HG03060 (cell line): ENCODE measurements at regions not wholly inside any gene's neighbourhood (a gene's known extent, or its start where the extent isn't known, plus 50 kb on each side); places are given as distances from the start of the nearest gene placed in this dataset.
"Not testable (repeated sequence)": the region's sequence is repeated elsewhere in the genome, so short reads cannot be mapped to it uniquely, and the experiment has no call there.

Experiments
- ATAC-seq: cut with Tn5 transposase; IDR thresholded peaks from one replicate; pipeline ENCODE4 v1.9.1; 2021; ENCODE audit warnings: low read depth, moderate number of reproducible peaks; ENCODE audit not compliant: unreplicated experiment

DNA sequence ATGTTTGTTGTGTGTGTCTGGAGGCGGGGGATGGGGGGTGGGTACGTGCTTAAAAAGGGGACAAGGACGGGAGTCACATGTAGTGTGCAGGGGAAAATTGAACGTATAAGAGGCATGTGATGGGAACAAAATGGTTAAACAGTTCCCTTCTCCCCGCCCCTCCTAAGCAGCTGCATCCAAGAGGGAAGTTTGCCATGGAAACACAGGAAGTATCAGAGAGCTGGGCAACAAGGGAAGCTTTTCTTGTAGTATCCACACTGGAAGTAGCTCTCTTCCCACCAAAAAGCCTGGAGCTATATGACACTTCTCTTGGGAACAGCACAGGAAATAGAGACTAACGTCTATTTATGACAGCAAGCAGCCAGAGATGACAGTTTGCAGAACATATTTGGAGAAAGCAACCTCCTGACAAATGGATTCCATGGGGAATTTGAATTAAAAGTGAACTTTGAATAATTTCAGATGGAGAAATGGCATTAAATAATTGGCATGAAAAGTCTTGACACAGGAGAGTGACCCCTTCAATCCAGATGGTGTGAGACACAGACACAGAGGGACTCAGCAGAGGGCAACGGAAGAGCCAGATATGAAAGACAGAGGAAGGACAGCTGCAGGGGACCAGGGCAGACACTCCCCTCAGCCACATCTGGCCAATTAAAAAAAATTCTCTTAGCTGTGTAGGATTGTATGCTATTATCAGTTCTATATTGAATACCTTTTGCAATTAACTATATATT lies 294.2 kb upstream of the TBL1XR1 start:
- no peak for ATAC-seq

DNA sequence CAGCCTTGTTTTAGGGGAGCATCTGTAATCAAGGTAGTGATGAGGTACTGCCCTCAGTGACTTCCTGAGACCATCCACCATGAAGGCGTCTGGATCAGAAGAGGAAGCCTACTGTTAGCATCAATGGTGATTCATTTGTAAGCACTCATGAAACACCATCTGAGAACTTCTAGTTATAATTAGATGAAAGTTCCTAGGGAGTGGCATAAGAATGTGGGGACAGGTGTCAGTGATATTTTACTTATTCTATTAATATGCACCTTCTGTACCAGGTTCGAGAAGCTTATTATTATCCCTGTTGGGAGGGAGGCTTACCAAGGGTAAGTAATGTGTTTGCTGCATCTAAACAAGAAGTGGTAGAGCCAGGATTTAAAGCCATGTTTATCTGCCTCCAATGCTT lies 295.8 kb upstream of the TBL1XR1 start:
- no peak for ATAC-seq

DNA sequence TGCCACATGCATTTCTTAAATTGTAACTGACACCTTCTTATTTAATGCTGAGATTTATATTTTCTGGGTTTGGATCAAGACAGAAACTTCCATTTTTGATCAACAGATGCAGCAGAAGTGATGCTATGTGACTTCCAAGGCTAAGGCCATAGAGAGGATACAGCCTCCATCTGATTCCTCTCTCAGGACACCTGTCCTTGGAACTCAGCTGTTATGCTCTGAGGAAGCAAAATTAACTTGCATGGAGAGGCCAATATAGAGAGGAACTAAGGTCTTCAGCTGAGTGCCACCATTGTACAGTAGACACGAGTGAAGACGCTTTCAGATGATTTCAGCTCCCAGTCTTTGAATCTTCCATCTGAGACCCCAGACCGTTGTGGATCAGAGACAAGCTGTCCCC lies 296.9 kb upstream of the TBL1XR1 start:
- no peak for ATAC-seq

DNA sequence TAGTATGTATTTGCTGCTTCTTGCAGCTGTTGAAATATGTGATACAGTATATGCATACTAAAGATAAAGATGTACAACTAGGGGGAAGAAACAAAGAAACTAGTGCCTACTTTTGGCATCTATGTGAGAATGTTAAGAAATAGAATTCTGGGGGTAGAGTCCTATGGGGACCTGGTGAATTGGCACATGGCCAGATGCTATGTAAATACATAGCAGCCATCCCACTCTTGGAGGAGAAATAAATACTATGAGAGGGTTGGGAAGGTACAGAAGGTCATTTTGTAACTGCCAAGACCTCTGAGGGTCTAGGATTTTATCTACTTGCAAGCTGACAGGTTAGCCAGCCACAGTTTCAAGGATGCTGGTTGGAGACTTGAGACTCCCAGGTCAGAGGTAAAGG lies 298.3 kb upstream of the TBL1XR1 start:
- ATAC-seq = no peak

DNA sequence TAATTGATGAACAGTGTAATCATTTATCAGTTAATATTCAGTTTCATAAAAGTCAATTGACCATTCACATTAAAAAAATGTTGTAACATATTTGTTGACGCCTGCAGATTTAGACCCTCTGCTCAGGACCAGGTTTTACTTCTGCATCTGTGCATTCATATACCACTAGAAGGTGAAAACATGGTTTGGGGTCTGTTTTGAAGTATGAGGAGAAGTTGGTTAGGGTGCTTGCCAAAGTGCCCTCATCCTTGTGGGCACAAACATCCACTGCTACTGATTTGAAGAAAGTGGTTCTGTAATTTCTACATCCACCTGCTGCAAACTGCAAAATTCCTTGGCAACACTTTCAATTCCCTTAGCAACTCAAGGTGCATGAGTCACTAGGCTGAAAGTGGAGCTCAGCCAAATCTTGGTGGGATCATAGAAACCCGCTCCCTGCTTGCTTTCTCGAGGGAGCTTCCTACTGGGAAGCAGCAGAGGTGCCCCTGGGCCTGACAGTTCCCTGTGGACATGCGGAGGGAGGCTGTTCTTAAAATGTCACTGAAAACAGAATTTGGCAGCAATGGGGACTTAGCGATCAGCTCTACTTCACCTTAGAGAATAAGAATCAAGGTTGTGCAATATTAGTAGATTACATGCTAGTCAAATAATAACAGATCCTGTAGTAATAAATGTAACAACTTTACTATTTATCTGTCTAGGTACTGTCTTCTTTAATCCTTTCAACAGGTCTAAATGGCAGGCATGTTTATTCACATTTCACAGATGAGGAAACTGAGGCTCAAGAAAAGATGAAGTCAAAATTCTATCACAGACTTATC lies 301.0 kb upstream of the TBL1XR1 start:
- no peak for ATAC-seq

DNA sequence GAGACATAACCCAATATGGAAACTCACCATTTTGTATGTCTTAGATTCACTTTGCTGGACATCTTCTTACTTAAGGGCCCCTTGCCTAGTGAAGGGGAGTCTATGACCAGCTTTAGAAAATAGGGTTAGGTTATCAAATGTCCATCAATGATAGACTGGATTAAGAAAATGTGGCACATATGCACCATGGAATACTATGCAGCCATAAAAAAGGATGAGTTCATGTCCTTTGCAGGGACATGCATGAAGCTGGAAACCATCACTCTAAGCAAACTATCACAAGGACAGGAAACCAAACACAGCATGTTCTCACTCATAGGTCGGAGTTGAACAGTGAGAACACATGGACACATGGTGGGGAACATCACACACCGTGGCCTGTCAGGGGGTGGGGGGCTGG lies 301.8 kb upstream of the TBL1XR1 start:
- not testable (repeated sequence) for ATAC-seq

DNA sequence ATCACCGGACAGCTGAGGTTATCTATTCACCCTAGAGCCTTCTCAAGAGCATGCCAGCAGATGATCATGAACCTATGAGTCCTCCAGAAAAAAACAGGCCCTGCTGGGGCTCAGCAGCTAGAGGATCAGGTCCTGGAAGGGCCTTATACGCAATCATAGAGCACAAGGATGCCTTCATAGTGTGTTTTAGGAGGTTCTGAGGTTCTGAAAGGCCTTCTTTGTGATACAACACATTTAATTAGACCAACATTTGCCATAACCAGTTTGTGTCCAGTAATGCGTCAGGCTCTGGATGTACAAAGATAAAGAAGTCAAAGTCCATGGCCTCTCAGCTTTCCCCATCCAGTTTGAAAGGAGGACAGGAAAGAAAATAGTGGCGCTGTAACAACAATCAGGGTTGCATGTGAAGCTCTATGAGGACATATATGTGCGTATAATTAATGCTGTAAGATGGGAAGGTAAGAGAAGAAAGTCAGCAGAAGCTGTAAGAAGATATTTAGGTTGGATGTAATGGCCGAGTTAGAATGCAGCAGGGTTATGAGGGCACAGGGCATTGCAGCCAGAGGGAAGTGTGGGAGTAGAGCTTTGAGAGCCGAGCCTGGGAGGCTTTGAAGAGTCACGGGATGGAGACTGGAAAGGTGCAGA lies 302.6 kb upstream of the TBL1XR1 start:
- no peak for ATAC-seq

DNA sequence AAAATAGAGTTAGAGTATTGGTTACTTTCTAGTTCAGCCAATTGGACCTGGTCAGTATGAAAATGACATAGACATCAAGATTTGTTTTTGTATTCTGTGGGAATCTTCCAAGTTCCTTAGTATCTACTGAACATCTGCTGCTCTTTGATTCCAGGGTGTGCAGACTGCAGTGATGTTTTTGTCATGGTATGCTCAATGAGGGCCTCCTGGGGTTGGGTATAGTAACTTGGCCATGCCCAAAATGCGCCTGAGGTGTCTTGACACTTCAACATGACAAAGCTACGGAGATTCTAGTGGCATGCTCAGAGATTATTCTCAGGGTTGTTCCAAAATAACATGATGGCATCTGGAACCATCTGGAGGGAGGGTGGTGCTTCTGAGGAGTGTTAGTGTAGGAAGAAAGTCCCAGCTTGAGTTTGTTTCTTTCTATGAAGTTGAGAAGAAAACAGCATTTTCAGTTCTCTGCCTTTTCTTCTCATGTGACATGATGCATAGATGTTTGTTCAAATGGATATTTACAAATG lies 313.5 kb upstream of the TBL1XR1 start:
- ATAC-seq = no peak

DNA sequence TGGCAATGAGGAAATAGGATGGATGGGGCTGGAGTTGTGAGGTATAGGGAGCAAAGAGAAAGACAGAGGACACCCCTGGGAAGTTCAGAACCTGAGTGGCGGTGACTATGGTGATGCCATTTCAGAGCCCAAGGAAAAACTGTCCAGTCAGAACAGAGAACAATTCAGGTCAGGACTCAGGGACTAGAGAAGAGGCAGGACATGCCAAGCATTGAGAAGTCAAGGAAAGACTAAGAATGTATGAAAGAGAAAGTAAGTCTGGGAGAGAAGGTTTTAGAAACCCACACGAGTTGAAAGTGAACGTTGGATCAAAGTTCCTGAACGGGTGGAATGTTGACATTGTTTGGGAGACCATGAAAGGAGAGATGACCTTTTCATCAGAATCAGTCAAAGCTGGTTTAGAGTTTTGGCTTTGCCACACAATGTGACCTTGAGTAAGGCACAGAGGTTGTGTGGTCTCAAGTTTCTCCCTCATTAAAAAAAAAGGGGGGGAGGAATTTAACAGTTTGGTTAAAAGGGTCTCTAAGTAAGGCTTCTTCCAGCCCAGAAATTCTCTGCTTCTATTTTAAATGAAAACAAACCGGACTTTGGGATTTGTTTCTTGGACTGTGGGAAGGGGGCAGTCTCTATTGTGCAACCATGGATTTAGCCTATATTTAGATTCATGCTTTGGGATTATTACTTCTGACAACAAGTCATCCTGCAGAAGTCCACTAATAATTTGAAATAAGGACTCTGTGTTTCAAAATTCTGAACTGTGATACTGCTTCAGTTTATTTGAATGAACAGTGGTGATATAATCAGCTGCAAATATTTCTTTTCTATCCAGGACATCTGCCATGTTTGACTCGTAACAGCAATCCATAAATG lies 315.9 kb upstream of the TBL1XR1 start:
- ATAC-seq = no peak

DNA sequence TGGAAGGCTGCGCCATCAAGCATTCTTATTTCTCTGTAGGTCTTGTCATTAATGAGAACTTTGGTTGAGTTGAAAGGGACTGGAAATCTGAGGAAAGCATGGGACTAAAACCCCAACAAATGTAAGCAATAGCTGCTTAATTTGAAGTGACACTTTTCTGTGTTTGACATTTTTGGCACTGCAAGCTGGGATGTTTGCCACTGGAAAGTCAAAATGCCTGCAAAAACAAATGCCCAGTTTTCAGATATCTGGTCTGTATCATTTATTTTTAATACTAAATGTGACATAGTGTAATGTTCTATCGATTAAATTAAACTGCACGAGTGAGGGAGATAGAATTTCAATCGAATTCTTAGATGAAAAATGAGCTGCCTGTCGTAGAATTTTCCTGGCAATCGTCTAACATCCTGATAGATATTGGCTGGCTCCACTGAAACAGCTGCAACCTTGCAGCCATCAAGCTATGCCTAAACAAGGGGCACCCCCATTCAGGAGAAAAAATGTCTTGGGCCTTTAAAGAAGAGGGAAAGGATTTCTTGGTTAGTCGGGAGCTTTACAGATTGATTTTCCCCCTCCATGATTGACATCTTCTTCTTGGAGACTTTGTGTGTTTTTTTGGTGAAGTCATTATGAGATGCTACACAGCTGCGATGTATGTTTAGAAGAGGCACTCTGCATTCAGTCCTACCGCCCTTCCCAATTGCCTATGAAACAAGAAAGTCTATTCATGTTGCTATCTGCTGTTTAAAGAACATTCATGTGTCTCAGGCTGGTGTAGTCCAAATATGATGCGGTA lies 316.7 kb upstream of the TBL1XR1 start:
- no peak for ATAC-seq

DNA sequence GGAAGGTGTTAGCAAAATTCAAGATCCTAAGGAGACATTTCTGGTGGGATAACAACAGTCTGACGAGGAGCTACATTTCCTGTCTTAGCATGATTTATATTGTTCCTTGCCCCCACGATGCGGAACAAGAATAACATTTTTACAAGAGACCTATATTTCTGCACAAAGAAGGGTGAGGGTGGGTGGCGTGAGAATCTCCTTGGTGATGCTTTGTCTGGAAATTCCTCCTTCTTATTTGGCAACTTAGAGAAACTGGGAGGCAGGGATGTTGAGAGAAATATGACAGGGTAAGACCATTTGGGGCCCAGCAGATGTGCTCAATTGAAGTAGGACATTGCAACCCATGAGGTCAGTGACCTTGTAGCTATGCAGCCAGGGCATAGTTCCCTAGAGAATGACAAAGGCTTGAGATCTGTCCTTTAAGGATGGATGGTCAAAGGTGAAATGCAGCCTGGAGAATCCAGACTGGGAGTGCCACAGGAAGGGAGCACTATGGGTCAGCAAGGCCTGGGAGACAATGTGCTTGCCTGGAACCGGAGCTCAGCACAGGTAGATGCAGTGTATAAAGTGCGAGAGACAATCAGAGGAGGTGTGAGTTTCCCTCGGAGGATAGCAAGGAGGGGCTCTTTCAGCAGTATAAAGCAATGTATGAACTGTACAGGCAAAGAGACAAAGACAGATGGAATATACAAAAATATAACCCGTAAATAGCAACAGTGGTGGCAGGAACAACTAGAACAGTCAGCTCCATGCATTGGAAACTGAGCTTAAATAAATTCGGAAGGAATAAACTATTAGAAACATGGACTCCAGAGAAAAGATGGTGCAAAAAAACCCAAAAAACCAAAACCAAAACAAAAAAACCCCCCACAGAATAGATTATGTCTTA lies 317.6 kb upstream of the TBL1XR1 start:
- no peak for ATAC-seq

DNA sequence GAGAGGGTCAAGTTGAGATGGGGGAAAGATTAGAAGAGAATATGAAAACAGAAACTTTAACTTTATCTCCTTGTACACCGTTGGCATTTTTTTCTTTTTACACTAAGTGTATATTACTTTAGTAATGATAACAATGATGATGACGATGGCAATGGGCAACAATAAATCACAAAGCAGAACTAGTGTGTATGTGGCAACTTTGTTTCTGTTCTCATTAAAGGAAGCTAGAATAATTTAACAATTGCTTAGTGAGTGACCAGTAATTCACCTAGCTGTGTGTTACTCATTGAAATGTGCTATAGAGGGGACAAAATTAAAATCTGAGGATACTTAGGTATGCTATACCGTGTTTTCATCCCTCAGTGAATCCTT lies 318.5 kb upstream of the TBL1XR1 start:
- ATAC-seq = no peak

DNA sequence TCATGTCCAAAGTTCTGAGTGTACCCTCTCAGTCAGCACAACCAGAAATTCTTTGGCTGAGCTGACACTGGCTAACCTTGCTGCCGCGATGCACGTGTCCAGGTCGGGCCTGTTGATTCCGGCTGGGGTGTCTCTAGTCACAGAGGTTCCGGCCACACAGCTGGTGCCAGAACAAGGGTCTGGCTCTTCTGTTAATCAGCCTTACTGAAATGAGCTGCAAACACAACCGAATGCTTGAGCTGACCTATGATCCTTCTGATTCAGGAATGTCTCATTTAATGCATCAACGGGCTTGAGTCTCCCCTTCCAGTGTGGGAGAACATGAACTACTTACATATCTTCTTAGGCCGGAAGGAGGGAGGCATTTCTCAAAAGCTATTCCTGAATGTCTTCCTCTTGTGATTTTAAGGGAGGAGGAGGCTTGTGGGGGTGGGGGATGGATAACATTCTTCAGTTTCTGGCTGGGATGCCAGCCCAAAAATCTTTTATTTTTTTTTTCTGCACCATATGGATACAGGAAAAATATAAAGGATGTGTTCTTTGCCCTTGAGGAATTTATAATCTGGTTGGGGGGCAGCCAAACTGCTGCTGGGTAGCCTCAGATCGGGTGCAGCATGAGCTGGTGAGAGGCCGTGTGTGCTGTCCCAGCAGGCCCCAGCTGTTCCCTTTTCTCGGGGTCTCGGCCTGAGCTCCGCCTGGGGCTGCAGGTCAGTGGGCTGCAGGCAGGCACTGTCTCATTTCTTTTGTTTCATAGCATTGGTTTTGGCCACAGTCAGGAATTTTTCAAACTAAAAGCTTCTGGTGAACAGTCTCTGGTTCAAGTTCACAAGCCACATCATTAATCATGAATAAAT lies 319.1 kb upstream of the TBL1XR1 start:
- no peak for ATAC-seq

DNA sequence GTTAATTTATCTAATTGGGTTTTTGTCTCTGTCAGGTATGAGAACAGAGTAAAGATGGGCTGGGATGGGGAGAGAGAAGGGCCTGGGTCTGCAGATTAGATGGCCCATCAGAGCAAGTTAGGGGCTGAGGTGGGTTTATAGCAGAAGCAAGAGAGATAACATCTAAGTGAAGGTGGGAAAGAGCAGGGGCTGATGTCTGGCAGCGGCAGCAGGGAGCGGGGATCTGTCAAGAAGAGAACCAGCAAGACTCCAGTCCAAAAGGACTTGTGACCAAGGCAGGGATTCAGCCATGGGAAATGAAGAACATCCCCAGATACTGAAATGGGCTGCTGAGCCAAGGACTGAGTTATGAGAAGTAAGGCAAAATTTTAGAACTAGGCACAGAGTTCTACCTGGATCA lies 320.6 kb upstream of the TBL1XR1 start:
- ATAC-seq = no peak

DNA sequence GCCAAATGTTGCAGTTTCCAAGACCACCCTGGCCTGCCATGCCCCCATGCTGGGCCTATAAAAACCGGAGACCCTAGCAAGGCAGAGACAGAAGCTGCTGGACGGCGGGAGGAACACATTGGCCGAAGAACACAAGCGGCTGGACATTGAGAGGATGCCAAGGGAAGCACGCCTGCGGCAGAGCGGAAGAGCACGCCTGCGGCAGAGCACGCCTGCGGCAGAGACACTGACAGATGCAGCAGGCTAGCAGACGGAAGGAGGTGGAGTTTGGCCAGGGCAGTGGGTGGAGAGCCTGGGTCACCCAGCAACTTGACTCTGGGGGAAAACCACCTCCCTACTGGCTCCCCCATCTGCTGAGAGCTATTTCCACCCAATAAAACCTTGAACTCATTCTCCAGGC lies 322.3 kb upstream of the TBL1XR1 start:
- ATAC-seq = no peak

DNA sequence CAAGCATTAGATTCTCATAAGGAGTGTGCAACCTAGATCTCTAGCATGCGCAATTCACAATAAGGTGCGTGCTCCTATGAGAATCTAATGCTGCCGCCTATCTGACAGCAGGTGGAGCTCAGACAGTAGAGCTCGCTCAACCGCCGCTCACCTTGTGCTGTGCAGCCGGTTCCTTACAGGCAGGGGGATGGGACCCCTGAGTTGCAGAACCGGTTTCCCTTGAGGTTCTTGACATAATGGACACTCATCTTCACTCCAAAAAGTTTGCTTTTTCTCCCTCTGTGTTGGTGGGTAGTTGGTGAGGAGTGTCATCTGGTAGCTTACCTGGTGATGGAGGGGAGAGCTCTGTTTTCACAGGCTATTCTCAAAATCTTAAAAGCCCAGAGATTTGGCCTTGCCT lies 324.0 kb upstream of the TBL1XR1 start:
- no peak for ATAC-seq

DNA sequence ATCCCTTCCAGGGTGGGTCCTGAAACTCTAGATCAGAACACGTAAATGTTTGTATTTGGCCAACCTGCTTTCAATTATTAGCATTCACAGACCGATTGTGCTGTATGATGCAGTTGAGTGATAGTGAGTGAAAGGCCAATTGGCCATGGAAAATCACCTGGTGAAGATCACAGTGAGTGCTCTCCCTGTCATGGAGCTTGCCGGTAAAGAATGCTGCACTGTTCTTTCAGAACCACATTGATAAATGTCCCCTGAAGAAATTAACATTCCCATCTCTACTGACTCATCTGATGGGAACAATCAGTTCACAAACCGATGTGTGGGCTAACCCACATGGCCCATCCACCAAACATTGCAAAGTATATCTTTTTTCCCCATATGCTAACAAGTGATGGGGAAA lies 324.8 kb upstream of the TBL1XR1 start:
- ATAC-seq = no peak
